HepG2 (cell line): ENCODE measurements at regions not wholly inside any gene's neighbourhood (a gene's known extent, or its start where the extent isn't known, plus 50 kb on each side); places are given as distances from the start of the nearest gene placed in this dataset.

ENCODE experiments used
- ESRRA ChIP-seq: sonication (generic); formaldehyde crosslinking; IDR thresholded peaks from 2 replicates; pipeline ENCODE4 v1.5.1; 2020; ENCODE audit warnings: mild to moderate bottlenecking, low read depth, missing genetic modification reagents
- HIVEP1 ChIP-seq: sonication (generic); formaldehyde crosslinking; IDR thresholded peaks from 2 replicates; pipeline ENCODE4 v1.4.0; 2020; ENCODE audit warnings: mild to moderate bottlenecking, missing genetic modification reagents
- MXD3 ChIP-seq: IDR thresholded peaks from 2 replicates; pipeline ENCODE4 v1.6.1; 2016; ENCODE audit warnings: mild to moderate bottlenecking, missing biosample characterization, missing genetic modification reagents
- PRPF4 ChIP-seq: fragments of 200-400 bp; formaldehyde crosslinking; IDR thresholded peaks from 2 replicates; pipeline ENCODE4 v1.6.1; 2016; ENCODE audit warnings: low read length, low read depth; ENCODE audit not compliant: poor library complexity, severe bottlenecking
- TFDP2 ChIP-seq: sonication (generic); formaldehyde crosslinking; IDR thresholded peaks from 2 replicates; pipeline ENCODE4 v1.4.0; 2020; ENCODE audit warnings: missing genetic modification reagents
- YEATS4 ChIP-seq: sonication (generic); formaldehyde crosslinking; IDR thresholded peaks from 2 replicates; pipeline ENCODE4 v1.4.0; 2020; ENCODE audit warnings: missing genetic modification reagents, borderline replicate concordance
- ZBTB42 ChIP-seq: sonication (generic); formaldehyde crosslinking; IDR thresholded peaks from 2 replicates; pipeline ENCODE4 v1.5.0; 2020; ENCODE audit warnings: mild to moderate bottlenecking, missing genetic modification reagents
- ZNF431 ChIP-seq: sonication (generic); formaldehyde crosslinking; IDR thresholded peaks from 2 replicates; pipeline ENCODE4 v1.9.0; 2022; ENCODE audit warnings: missing genetic modification reagents, low read depth, mild to moderate bottlenecking, borderline replicate concordance
- ZNF790 ChIP-seq: sonication (generic); formaldehyde crosslinking; IDR thresholded peaks from 2 replicates; pipeline ENCODE4 v1.8.0; 2022; ENCODE audit warnings: missing genetic modification reagents, mild to moderate bottlenecking, borderline replicate concordance
- TF ChIP-seq, protein P1 (sequence below), 2 experiments: IDR thresholded peaks; 2 replicates each; pipeline ENCODE4 v1.6.1; 2011 to 2012; ENCODE audit warnings: low read length in 2 of 2, borderline replicate concordance in 1 of 2, low read depth in 1 of 2, mild to moderate bottlenecking in 1 of 2, moderate library complexity in 1 of 2

DNA sequence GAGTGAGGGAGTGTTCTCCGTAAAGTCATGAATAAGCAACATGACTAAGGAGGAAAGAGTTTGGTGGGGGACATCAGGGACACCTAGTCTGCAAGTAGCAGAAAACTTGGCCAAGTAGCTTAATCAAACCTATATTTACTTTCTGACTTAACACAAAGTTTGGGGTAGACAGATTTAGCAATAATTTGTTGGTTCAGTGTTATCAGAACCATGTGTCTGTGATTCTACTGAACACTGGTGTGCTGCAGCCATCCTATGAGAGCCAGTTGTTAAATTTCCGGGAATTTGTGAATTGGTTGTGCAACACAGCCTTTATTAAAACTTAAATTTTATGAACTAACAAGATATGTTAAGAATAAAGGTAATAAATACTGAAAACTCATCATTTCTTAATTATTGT, 469.3 kb downstream of the C4orf33 start (continued):
- TF ChIP-seq ESRRA (CRISPR knock-in tag): no peak
- TF ChIP-seq, protein P1, sequence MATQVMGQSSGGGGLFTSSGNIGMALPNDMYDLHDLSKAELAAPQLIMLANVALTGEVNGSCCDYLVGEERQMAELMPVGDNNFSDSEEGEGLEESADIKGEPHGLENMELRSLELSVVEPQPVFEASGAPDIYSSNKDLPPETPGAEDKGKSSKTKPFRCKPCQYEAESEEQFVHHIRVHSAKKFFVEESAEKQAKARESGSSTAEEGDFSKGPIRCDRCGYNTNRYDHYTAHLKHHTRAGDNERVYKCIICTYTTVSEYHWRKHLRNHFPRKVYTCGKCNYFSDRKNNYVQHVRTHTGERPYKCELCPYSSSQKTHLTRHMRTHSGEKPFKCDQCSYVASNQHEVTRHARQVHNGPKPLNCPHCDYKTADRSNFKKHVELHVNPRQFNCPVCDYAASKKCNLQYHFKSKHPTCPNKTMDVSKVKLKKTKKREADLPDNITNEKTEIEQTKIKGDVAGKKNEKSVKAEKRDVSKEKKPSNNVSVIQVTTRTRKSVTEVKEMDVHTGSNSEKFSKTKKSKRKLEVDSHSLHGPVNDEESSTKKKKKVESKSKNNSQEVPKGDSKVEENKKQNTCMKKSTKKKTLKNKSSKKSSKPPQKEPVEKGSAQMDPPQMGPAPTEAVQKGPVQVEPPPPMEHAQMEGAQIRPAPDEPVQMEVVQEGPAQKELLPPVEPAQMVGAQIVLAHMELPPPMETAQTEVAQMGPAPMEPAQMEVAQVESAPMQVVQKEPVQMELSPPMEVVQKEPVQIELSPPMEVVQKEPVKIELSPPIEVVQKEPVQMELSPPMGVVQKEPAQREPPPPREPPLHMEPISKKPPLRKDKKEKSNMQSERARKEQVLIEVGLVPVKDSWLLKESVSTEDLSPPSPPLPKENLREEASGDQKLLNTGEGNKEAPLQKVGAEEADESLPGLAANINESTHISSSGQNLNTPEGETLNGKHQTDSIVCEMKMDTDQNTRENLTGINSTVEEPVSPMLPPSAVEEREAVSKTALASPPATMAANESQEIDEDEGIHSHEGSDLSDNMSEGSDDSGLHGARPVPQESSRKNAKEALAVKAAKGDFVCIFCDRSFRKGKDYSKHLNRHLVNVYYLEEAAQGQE (IDR thresholded peaks at IDR 0.05; ENCODE audit: borderline replicate concordance in 1 of 2, low read depth in 1 of 2, low read length in 2 of 2): no peak
- TF ChIP-seq ZNF790: no peak
- no peak for TF ChIP-seq MXD3 (CRISPR knock-in tag)
- TF ChIP-seq HIVEP1: no peak
- no peak for TF ChIP-seq PRPF4
- TF ChIP-seq TFDP2 (CRISPR knock-in tag): no peak
- TF ChIP-seq ZNF431: no peak
- no peak for TF ChIP-seq ZBTB42 (CRISPR knock-in tag)
- no peak for TF ChIP-seq YEATS4
